HEK293 (cell line): ENCODE measurements at regions not wholly inside any gene's neighbourhood (a gene's known extent, or its start where the extent isn't known, plus 50 kb on each side); places are given as distances from the start of the nearest gene placed in this dataset.

Experiments used
- CTCF ChIA-PET: fragments of 350-600 bp; formaldehyde crosslinking; extraction: SDS; loops from one replicate; lab custom pipeline; 2021; ENCODE audit warnings: antibody characterized with exemption; lab: Yijun Ruan, JAX
- POLR2A ChIA-PET: fragments of 300-600 bp; formaldehyde crosslinking; extraction: SDS; loops from one replicate; lab custom pipeline; 2020; ENCODE audit warnings: antibody characterized with exemption, inconsistent platforms; lab: Yijun Ruan, JAX
- H3K27ac ChIP-seq: fragments of 200-500 bp; sonication (Bioruptor generic); 2 replicates; pipeline ENCODE4 v1.5.1; 2014; ENCODE audit warnings: low read depth, low read length, control low read depth, inconsistent platforms; ENCODE audit errors: extremely low read depth
- H3K36me3 ChIP-seq, 2 experiments: fragments of 200-500 bp in 1 of 2; sonication (Bioruptor generic) in 1 of 2; 1 replicate in 1 of 2; 2 replicates in 1 of 2; pipeline ENCODE4 v1.5.1; 2014 to 2017; ENCODE audit warnings: inconsistent platforms in 2 of 2, low read length in 2 of 2; ENCODE audit not compliant: control insufficient read depth in 2 of 2, insufficient read depth in 1 of 2
- H3K4me1 ChIP-seq: fragments of 200-500 bp; sonication (Bioruptor generic); 2 replicates; pipeline ENCODE4 v1.5.1; 2014; ENCODE audit warnings: mild to moderate bottlenecking, low read length, inconsistent platforms; ENCODE audit not compliant: control insufficient read depth, insufficient read depth
- H3K4me3 ChIP-seq: 2 replicates; pipeline ENCODE4 v1.5.1; 2011; ENCODE audit warnings: low read depth, mild to moderate bottlenecking, control low read depth, low read length, moderate library complexity
- H3K9me3 ChIP-seq: fragments of 200-500 bp; sonication (Bioruptor generic); 2 replicates; pipeline ENCODE4 v1.5.1; 2014; ENCODE audit warnings: low read depth, low read length, inconsistent platforms; ENCODE audit not compliant: control insufficient read depth, insufficient read depth
- HOXC10 ChIP-seq: sonication (generic); formaldehyde crosslinking; IDR thresholded peaks from 2 replicates; pipeline ENCODE4 v1.8.1; 2023; ENCODE audit warnings: mild to moderate bottlenecking, missing genetic modification reagents
- HOXD13 ChIP-seq: sonication (generic); formaldehyde crosslinking; IDR thresholded peaks from 2 replicates; pipeline ENCODE4 v1.8.0; 2022; ENCODE audit warnings: missing genetic modification reagents, borderline replicate concordance
- SALL2 ChIP-seq: fragments of 450-650 bp; formaldehyde crosslinking; IDR thresholded peaks from 2 replicates; pipeline ENCODE4 v1.5.0; 2017; ENCODE audit warnings: missing biosample characterization, mild to moderate bottlenecking, missing genetic modification characterization, borderline replicate concordance
- WT1 ChIP-seq: fragments of 450-650 bp; formaldehyde crosslinking; IDR thresholded peaks from 2 replicates; pipeline ENCODE4 v1.5.1; 2016; ENCODE audit warnings: missing biosample characterization, missing genetic modification characterization
- ZBTB8A ChIP-seq: fragments of 450-650 bp; formaldehyde crosslinking; IDR thresholded peaks from 2 replicates; pipeline ENCODE4 v1.5.1; 2016; ENCODE audit warnings: missing biosample characterization, missing genetic modification characterization
- ZFHX2 ChIP-seq: fragments of 450-650 bp; formaldehyde crosslinking; conservative IDR thresholded peaks from 2 replicates; pipeline ENCODE4 v1.5.1; 2016; ENCODE audit warnings: missing biosample characterization, missing genetic modification characterization
- ZNF292 ChIP-seq: fragments of 450-650 bp; formaldehyde crosslinking; IDR thresholded peaks from 2 replicates; pipeline ENCODE4 v1.5.1; 2016; ENCODE audit warnings: low read depth, missing biosample characterization, missing genetic modification characterization, borderline replicate concordance
- ZNF324 ChIP-seq: fragments of 450-650 bp; formaldehyde crosslinking; IDR thresholded peaks from 2 replicates; pipeline ENCODE4 v1.5.1; 2016; ENCODE audit warnings: missing biosample characterization, missing genetic modification characterization
- ZNF354C ChIP-seq: fragments of 450-650 bp; formaldehyde crosslinking; IDR thresholded peaks from 2 replicates; pipeline ENCODE4 v1.5.1; 2016; ENCODE audit warnings: missing biosample characterization, missing genetic modification characterization, low read depth, borderline replicate concordance
- ZNF398 ChIP-seq: fragments of 450-650 bp; formaldehyde crosslinking; IDR thresholded peaks from 2 replicates; pipeline ENCODE4 v1.5.1; 2017; ENCODE audit warnings: missing biosample characterization, missing genetic modification characterization
- ZNF513 ChIP-seq: fragments of 450-650 bp; IDR thresholded peaks from 2 replicates; pipeline ENCODE4 v1.5.1; 2018; ENCODE audit warnings: missing biosample characterization, missing genetic modification characterization
- ZSCAN5A ChIP-seq: fragments of 450-650 bp; formaldehyde crosslinking; IDR thresholded peaks from 2 replicates; pipeline ENCODE4 v1.5.1; 2016; ENCODE audit warnings: missing biosample characterization, missing genetic modification characterization
- TF ChIP-seq, protein P1 (sequence below): sonication (generic); formaldehyde crosslinking; IDR thresholded peaks from 2 replicates; pipeline ENCODE4 v1.8.1; 2022; ENCODE audit warnings: mild to moderate bottlenecking, moderate library complexity, missing genetic modification reagents
- TF ChIP-seq, protein P2 (sequence below): fragments of 450-650 bp; formaldehyde crosslinking; IDR thresholded peaks from 2 replicates; pipeline ENCODE4 v1.5.1; 2016; ENCODE audit warnings: missing biosample characterization, missing genetic modification characterization
- TF ChIP-seq, protein P3 (sequence below): fragments of 450-650 bp; formaldehyde crosslinking; IDR thresholded peaks from 2 replicates; pipeline ENCODE4 v1.5.1; 2016; ENCODE audit warnings: missing biosample characterization, missing genetic modification characterization

GRCh38 chr5:133744960-133745308, 132.6 kb upstream of the FSTL4 start (continued):
- TF ChIP-seq ZNF398 (tag by site-specific recombination), result no peak
- TF ChIP-seq SALL2 (tag by site-specific recombination), result no peak

GRCh38 chr5:133744051-133744959, 132.0 kb upstream of the FSTL4 start:
- ChIA-PET CTCF (interaction anchor here (1.3 to 2.9 kb wide), 2 partner anchors 10 kb away, joined by 6 to 11 read pairs; no protein-coding TSS in a partner anchor), POLR2A (no interaction called here)
- H3K4me3 ChIP-seq, result no peak overlapping the region
- H3K9me3 ChIP-seq, result no peaks in the 10 kb centered on the region
- H3K4me1 ChIP-seq, result no peaks in the 10 kb centered on the region
- no peak overlapping the region for H3K27ac ChIP-seq
- TF ChIP-seq, protein P1, sequence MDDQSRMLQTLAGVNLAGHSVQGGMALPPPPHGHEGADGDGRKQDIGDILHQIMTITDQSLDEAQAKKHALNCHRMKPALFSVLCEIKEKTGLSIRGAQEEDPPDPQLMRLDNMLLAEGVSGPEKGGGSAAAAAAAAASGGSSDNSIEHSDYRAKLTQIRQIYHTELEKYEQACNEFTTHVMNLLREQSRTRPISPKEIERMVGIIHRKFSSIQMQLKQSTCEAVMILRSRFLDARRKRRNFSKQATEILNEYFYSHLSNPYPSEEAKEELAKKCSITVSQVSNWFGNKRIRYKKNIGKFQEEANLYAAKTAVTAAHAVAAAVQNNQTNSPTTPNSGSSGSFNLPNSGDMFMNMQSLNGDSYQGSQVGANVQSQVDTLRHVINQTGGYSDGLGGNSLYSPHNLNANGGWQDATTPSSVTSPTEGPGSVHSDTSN (CRISPR knock-in tag), result no peak
- no peak for TF ChIP-seq ZNF292 (tag by site-specific recombination)
- TF ChIP-seq ZNF354C (tag by site-specific recombination), result no peak
- TF ChIP-seq ZSCAN5A (tag by site-specific recombination), result no peak
- TF ChIP-seq, protein P2, sequence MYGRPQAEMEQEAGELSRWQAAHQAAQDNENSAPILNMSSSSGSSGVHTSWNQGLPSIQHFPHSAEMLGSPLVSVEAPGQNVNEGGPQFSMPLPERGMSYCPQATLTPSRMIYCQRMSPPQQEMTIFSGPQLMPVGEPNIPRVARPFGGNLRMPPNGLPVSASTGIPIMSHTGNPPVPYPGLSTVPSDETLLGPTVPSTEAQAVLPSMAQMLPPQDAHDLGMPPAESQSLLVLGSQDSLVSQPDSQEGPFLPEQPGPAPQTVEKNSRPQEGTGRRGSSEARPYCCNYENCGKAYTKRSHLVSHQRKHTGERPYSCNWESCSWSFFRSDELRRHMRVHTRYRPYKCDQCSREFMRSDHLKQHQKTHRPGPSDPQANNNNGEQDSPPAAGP, result no peak
- TF ChIP-seq WT1 (tag by site-specific recombination), result no peak
- no peak for TF ChIP-seq ZBTB8A (tag by site-specific recombination)
- no peak for TF ChIP-seq ZFHX2
- TF ChIP-seq ZNF513 (tag by site-specific recombination), result no peak
- no peak for TF ChIP-seq HOXD13
- TF ChIP-seq HOXC10 (CRISPR knock-in tag), result no peak
- TF ChIP-seq, protein P3, sequence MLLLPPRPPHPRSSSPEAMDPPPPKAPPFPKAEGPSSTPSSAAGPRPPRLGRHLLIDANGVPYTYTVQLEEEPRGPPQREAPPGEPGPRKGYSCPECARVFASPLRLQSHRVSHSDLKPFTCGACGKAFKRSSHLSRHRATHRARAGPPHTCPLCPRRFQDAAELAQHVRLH (tag by site-specific recombination), result no peak
- TF ChIP-seq ZNF324 (tag by site-specific recombination), result no peak
- no peaks in the 10 kb centered on the region for H3K36me3 ChIP-seq
